ENCODE measurements at regions not wholly inside any gene's neighbourhood (a gene's known extent, or its start where the extent isn't known, plus 50 kb on each side); places are given as distances from the start of the nearest gene placed in this dataset.

DNA sequence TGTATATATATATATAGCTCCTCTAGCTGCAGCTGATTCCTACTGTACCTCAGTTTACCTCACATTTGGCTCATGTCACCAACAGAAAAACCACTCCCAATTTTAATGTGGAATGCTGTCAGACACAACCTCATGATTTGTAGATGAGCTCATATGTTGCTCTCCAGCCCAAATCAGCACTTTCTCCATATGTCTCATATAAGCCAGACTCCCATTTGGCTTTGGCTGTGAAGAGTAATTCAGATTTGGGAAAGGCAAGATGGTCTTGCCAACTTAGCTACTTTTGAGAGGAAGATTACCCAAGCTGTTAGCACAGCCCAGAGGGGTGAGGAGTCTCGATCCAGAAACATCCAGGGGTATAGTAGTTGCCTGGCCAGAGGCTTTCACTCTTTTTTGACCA, 342.2 kb upstream of the NT5E start:
- Histone ChIP-seq H2AFZ (ENCODE audit: low read length) (no peak overlapping the region), H3K4me1 (ENCODE audit: insufficient read depth, low read length) (peaks cover 4% of the 10 kb centered on the region; the same call in 1 of the 2 replicates), H3K27ac (ENCODE audit: insufficient read length, low read depth, low read length) (no peak overlapping the region), H4K8ac (replicated peaks; ENCODE audit: insufficient read length, low read depth, low read length) (no peak overlapping the region), H3K27me3 (ENCODE audit: insufficient read depth, low read length) (no peaks in the 10 kb centered on the region), H3K79me1 (ENCODE audit: insufficient read depth, low read depth, low read length, poor library complexity, severe bottlenecking) (no peaks in the 10 kb centered on the region), H3K14ac (ENCODE audit: insufficient read depth, low read length) (no peak overlapping the region), H3K9ac (ENCODE audit: extremely low read depth, insufficient read length, low read length) (no peak overlapping the region), H2BK15ac (ENCODE audit: low read depth, low read length) (no peak overlapping the region), H3K18ac (ENCODE audit: insufficient read length, low read depth, low read length) (no peak overlapping the region), H4K91ac (ENCODE audit: insufficient read length, low read depth, low read length) (no peak overlapping the region), H2AK5ac (ENCODE audit: insufficient read length, low read length) (no peak overlapping the region), H3K23me2 (ENCODE audit: insufficient read length, low read depth, low read length, poor library complexity, severe bottlenecking) (no peaks in the 10 kb centered on the region), H4K20me1 (ENCODE audit: control insufficient read depth, insufficient read depth, insufficient read length) (no peaks in the 10 kb centered on the region), H3K23ac (ENCODE audit: insufficient read length, low read depth, low read length) (no peak overlapping the region), H3K9me3 (ENCODE audit: control insufficient read depth, low read depth, low read length) (no peaks in the 10 kb centered on the region), H4K5ac (ENCODE audit: insufficient read length, low read depth, low read length) (no peak overlapping the region), H2BK12ac (ENCODE audit: insufficient read length, low read depth, low read length) (no peak overlapping the region), H2BK120ac (ENCODE audit: low read depth, low read length, poor library complexity, severe bottlenecking) (no peak overlapping the region), H2BK5ac (ENCODE audit: insufficient read length, low read length) (no peak overlapping the region), H3K56ac (ENCODE audit: insufficient read length, low read depth, low read length) (no peak overlapping the region), H3K4me2 (ENCODE audit: insufficient read depth, insufficient read length, low read length) (no peak overlapping the region), H3K79me2 (ENCODE audit: insufficient read depth, low read length) (no peaks in the 10 kb centered on the region), H2BK20ac (ENCODE audit: low read depth, low read length, poor library complexity, severe bottlenecking) (no peak overlapping the region), H3T11ph (ENCODE audit: low read length) (no peak overlapping the region), H3K4ac (ENCODE audit: low read depth, low read length) (no peak overlapping the region)
- no peaks in the 10 kb centered on the region for H3K9me3 Mint-ChIP-seq
- H3K4me1 Mint-ChIP-seq = peaks cover 5 to 24% of the 10 kb centered on the region in 2 experiments; a peak in 3 of 4 replicates
- TF ChIP-seq CTCF (conservative IDR thresholded peaks at IDR 0.05) = no peak
- H3K4me3 Mint-ChIP-seq = no peak overlapping the region
- no peak overlapping the region for H3K27ac Mint-ChIP-seq
- H3K27me3 Mint-ChIP-seq (ENCODE audit: low read depth) = no peaks in the 10 kb centered on the region
- no CpG with 5 or more reads among the region's 1 CpG for WGBS (ENCODE audit: extremely low coverage, insufficient read length, low lambda C conversion rate)
- DNase-seq = no peak
- H3K36me3 Mint-ChIP-seq (ENCODE audit: insufficient read depth in 1 of 3, low read depth in 3 of 3) = no peaks in the 10 kb centered on the region

Measured in H9 (cell line).